ENCODE measurements at regions not wholly inside any gene's neighbourhood (a gene's known extent, or its start where the extent isn't known, plus 50 kb on each side); places are given as distances from the start of the nearest gene placed in this dataset.

DNA sequence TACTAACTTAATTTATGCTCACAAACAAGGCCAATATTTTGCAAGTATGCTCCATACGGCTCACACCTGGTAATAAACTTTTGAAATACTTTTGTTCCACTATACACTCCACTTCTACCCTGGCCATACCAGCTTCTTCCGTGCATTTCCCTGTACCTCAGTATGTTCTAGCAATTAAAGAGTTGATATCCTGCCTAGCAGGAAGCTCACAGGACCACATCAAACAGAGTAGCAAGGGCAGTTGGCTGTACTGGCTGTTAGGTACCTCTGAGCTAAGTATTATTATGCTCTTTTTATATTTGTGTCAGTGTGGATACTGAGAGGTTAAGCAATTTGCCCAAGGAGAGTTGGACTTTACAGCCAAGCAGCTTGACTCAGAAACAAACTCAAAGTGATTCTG lies 257.7 kb downstream of the SLITRK6 start:
- TF ChIP-seq POLR2A (IDR thresholded peaks at IDR 0.05; ENCODE audit: low read length) (no peak), GATA1 (IDR thresholded peaks at IDR 0.05; ENCODE audit: low read depth, low read length) (no peak)

Data from erythroblast (primary cell).